GM21447 (cell line): ENCODE measurements at regions not wholly inside any gene's neighbourhood (a gene's known extent, or its start where the extent isn't known, plus 50 kb on each side); places are given as distances from the start of the nearest gene placed in this dataset.

Source experiments
- ATAC-seq: cut with Tn5 transposase; IDR thresholded peaks from one replicate; pipeline ENCODE4 v1.9.1; 2021; ENCODE audit not compliant: unreplicated experiment

- ATAC-seq = no peak
Measured at GRCh38 chr18:24975496-24976372, 376.2 kb downstream of the ZNF521 start.

- no peak for ATAC-seq
Measured at GRCh38 chr18:24976502-24976901, 375.5 kb downstream of the ZNF521 start.

- ATAC-seq = no peak
Measured at GRCh38 chr18:24979235-24979634, 372.7 kb downstream of the ZNF521 start.

GRCh38 chr18:24982831-24983230 lies 369.1 kb downstream of the ZNF521 start:
- no peak for ATAC-seq

GRCh38 chr18:24983566-24984139 lies 368.3 kb downstream of the ZNF521 start:
- ATAC-seq = no peak

- no peak for ATAC-seq
Measured at GRCh38 chr18:24985586-24985985, 366.4 kb downstream of the ZNF521 start.

GRCh38 chr18:24986666-24987302 lies 365.2 kb downstream of the ZNF521 start:
- ATAC-seq = no peak

- ATAC-seq = no peak
Measured at GRCh38 chr18:24987303-24988252, 364.4 kb downstream of the ZNF521 start.

- ATAC-seq = no peak
Measured at GRCh38 chr18:24988253-24988840, 363.6 kb downstream of the ZNF521 start.

GRCh38 chr18:24989760-24990593 lies 362.0 kb downstream of the ZNF521 start:
- no peak for ATAC-seq

- ATAC-seq = no peak
Measured at GRCh38 chr18:24990671-24991134, 361.3 kb downstream of the ZNF521 start.

- ATAC-seq = no peak
Measured at GRCh38 chr18:24991141-24992060, 360.6 kb downstream of the ZNF521 start.

GRCh38 chr18:24992491-24992890 lies 359.5 kb downstream of the ZNF521 start:
- ATAC-seq = no peak

GRCh38 chr18:24993628-24994027 lies 358.3 kb downstream of the ZNF521 start:
- ATAC-seq = no peak

- no peak for ATAC-seq
Measured at GRCh38 chr18:24995056-24995455, 356.9 kb downstream of the ZNF521 start.

GRCh38 chr18:24995755-24996154 lies 356.2 kb downstream of the ZNF521 start:
- no peak for ATAC-seq

- ATAC-seq = no peak
Measured at GRCh38 chr18:24999650-25000267, 352.2 kb downstream of the ZNF521 start.

GRCh38 chr18:25001803-25002202 lies 350.2 kb downstream of the ZNF521 start:
- ATAC-seq = no peak
